ENCODE measurements at regions not wholly inside any gene's neighbourhood (a gene's known extent, or its start where the extent isn't known, plus 50 kb on each side); places are given as distances from the start of the nearest gene placed in this dataset.

- no peak for TF ChIP-seq CTCF (IDR thresholded peaks at IDR 0.05; ENCODE audit: low read length)
- no peak for TF ChIP-seq EZH2 (optimal IDR thresholded peaks at IDR 0.05; ENCODE audit: low read depth, low read length)
Measured at GRCh38 chr15:38921471-38921870, 356.9 kb upstream of the RASGRP1 start.

Data from MM.1S (cell line).